ENCODE measurements at regions not wholly inside any gene's neighbourhood (a gene's known extent, or its start where the extent isn't known, plus 50 kb on each side); places are given as distances from the start of the nearest gene placed in this dataset.

GRCh38 chr19:46917002-46917401 is 56.2 kb downstream of the ARHGAP35 start:
- peaks cover 5 to 20% of the 10 kb centered on the region in 2 donors for H3K4me1 ChIP-seq (ENCODE audit: control insufficient read depth in 2 of 2, insufficient read depth in 1 of 2, low read depth in 1 of 2, low read length in 2 of 2)
- no peak overlapping the region for H2AFZ ChIP-seq (ENCODE audit: low read length)
- DNase-seq (ENCODE audit: low spot score) = no peak
- H3K36me3 ChIP-seq (replicated peaks in 1 of 2; ENCODE audit: control insufficient read depth in 2 of 2, insufficient read depth in 2 of 2, low read length in 2 of 2) = peaks cover 28 to 41% of the 10 kb centered on the region in 2 donors
- H3K14ac ChIP-seq (ENCODE audit: low read length) = no peak overlapping the region
- no peak overlapping the region for H2AK5ac ChIP-seq (ENCODE audit: low read depth, low read length)
- peaks cover 3% of the 10 kb centered on the region for H3K79me1 ChIP-seq (ENCODE audit: low read depth, low read length)
- no peaks in the 10 kb centered on the region for H3K27me3 ChIP-seq (ENCODE audit: control insufficient read depth in 3 of 3, insufficient read depth in 3 of 3, low read depth in 1 of 3, low read length in 3 of 3)
- no peak overlapping the region for H2BK5ac ChIP-seq (ENCODE audit: low read length)
- H2BK12ac ChIP-seq (ENCODE audit: low read length) = no peak overlapping the region
- H3K4me3 ChIP-seq (ENCODE audit: low read length in 2 of 2) = no peak overlapping the region
- H3K27ac ChIP-seq (replicated peaks; ENCODE audit: low read length) = no peak overlapping the region
- no peak overlapping the region for H3K18ac ChIP-seq (ENCODE audit: low read length)
- H3K4me2 ChIP-seq (ENCODE audit: insufficient read depth, low read length, poor library complexity, severe bottlenecking) = no peak overlapping the region
- H4K8ac ChIP-seq (ENCODE audit: low read depth, low read length) = no peak overlapping the region
- H3K9me3 ChIP-seq (replicated peaks in 1 of 2; ENCODE audit: control insufficient read depth in 2 of 2, insufficient read depth in 1 of 2, low read depth in 1 of 2, low read length in 2 of 2) = no peaks in the 10 kb centered on the region
- H2BK120ac ChIP-seq (ENCODE audit: low read depth, low read length) = no peak overlapping the region
- H3K4ac ChIP-seq (ENCODE audit: low read length) = no peak overlapping the region
- H3K23ac ChIP-seq (ENCODE audit: low read depth, low read length, poor library complexity) = no peak overlapping the region
- H3K9ac ChIP-seq (ENCODE audit: low read depth, low read length, poor library complexity) = no peak overlapping the region
- no peak overlapping the region for H4K91ac ChIP-seq (ENCODE audit: low read depth, low read length, poor library complexity)
- no CpG with 5 or more reads among the region's 5 CpGs for WGBS, 2 donors (ENCODE audit: extremely low coverage in 2 of 2, insufficient read length in 2 of 2, insufficient replicate concordance in 1 of 2)
- H2BK15ac ChIP-seq (ENCODE audit: low read length) = no peak overlapping the region

DNA sequence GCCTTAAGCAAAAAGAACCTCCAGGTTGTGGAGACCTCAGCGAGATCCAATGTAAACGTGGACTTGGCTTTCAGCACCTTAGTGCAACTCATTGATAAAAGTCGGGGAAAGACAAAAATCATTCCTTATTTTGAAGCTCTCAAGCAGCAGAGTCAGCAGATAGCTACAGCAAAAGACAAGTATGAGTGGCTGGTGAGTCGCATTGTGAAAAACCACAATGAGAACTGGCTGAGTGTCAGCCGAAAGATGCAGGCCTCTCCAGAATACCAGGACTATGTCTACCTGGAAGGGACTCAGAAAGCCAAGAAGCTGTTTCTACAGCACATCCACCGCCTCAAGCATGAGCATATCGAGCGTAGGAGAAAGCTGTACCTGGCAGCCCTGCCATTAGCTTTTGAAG is 58.5 kb downstream of the ARHGAP35 start:
- H2BK5ac ChIP-seq (ENCODE audit: low read length) = no peak overlapping the region
- no peak overlapping the region for H2BK120ac ChIP-seq (ENCODE audit: low read depth, low read length)
- H3K27ac ChIP-seq (replicated peaks; ENCODE audit: low read length) = no peak overlapping the region
- peaks cover 4% of the 10 kb centered on the region for H3K79me1 ChIP-seq (ENCODE audit: low read depth, low read length)
- H3K23ac ChIP-seq (ENCODE audit: low read depth, low read length, poor library complexity) = no peak overlapping the region
- WGBS, 2 donors (ENCODE audit: extremely low coverage in 2 of 2, insufficient read length in 2 of 2, insufficient replicate concordance in 1 of 2) = no CpG with 5 or more reads among the region's 8 CpGs
- H3K4ac ChIP-seq (ENCODE audit: low read length) = no peak overlapping the region
- no peak overlapping the region for H3K14ac ChIP-seq (ENCODE audit: low read length)
- H3K9me3 ChIP-seq (replicated peaks in 1 of 2; ENCODE audit: control insufficient read depth in 2 of 2, insufficient read depth in 1 of 2, low read depth in 1 of 2, low read length in 2 of 2) = no peaks in the 10 kb centered on the region
- H3K4me2 ChIP-seq (ENCODE audit: insufficient read depth, low read length, poor library complexity, severe bottlenecking) = no peak overlapping the region
- H3K18ac ChIP-seq (ENCODE audit: low read length) = no peak overlapping the region
- H4K8ac ChIP-seq (ENCODE audit: low read depth, low read length) = no peak overlapping the region
- H2BK12ac ChIP-seq (ENCODE audit: low read length) = no peak overlapping the region
- no peak overlapping the region for H2BK15ac ChIP-seq (ENCODE audit: low read length)
- no peaks in the 10 kb centered on the region for H3K27me3 ChIP-seq (ENCODE audit: control insufficient read depth in 3 of 3, insufficient read depth in 3 of 3, low read depth in 1 of 3, low read length in 3 of 3)
- no peak overlapping the region for H3K4me3 ChIP-seq (ENCODE audit: low read length in 2 of 2)
- H3K36me3 ChIP-seq (replicated peaks in 1 of 2; ENCODE audit: control insufficient read depth in 2 of 2, insufficient read depth in 2 of 2, low read length in 2 of 2) = peaks cover 32 to 56% of the 10 kb centered on the region in 2 donors
- H3K9ac ChIP-seq (ENCODE audit: low read depth, low read length, poor library complexity) = no peak overlapping the region
- no peak overlapping the region for H2AK5ac ChIP-seq (ENCODE audit: low read depth, low read length)
- no peak overlapping the region for H2AFZ ChIP-seq (ENCODE audit: low read length)
- H4K91ac ChIP-seq (ENCODE audit: low read depth, low read length, poor library complexity) = no peak overlapping the region
- peaks cover 6 to 16% of the 10 kb centered on the region in 2 donors for H3K4me1 ChIP-seq (ENCODE audit: control insufficient read depth in 2 of 2, insufficient read depth in 1 of 2, low read depth in 1 of 2, low read length in 2 of 2)
- DNase-seq (ENCODE audit: low spot score) = no peak

GRCh38 chr19:46920362-46920761 is 59.6 kb downstream of the ARHGAP35 start:
- H2BK15ac ChIP-seq (ENCODE audit: low read length) = no peak overlapping the region

DNA sequence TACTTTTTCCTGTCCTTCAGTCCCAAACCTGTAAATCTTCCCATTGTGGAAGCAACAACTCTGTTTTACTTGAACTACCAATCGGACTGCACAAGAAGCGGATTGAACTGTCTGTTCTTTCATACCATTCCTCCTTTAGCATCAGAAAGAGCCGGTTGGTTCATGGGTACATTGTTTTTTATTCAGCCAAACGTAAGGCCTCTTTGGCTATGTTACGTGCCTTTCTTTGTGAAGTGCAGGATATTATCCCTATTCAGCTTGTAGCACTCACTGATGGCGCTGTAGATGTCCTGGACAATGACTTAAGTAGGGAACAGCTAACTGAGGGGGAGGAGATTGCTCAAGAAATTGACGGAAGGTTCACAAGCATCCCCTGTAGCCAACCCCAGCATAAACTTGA is 60.3 kb downstream of the ARHGAP35 start:
- no CpG with 5 or more reads among the region's 7 CpGs for WGBS, 2 donors (ENCODE audit: extremely low coverage in 2 of 2, insufficient read length in 2 of 2, insufficient replicate concordance in 1 of 2)
- Histone ChIP-seq H2BK120ac (ENCODE audit: low read depth, low read length) (no peak overlapping the region), H3K4me2 (ENCODE audit: insufficient read depth, low read length, poor library complexity, severe bottlenecking) (no peak overlapping the region), H4K8ac (ENCODE audit: low read depth, low read length) (no peak overlapping the region), H3K4ac (ENCODE audit: low read length) (no peak overlapping the region), H3K27me3 (ENCODE audit: control insufficient read depth in 3 of 3, insufficient read depth in 3 of 3, low read depth in 1 of 3, low read length in 3 of 3) (no peaks in the 10 kb centered on the region), H4K91ac (ENCODE audit: low read depth, low read length, poor library complexity) (no peak overlapping the region), H3K9me3 (replicated peaks in 1 of 2; ENCODE audit: control insufficient read depth in 2 of 2, insufficient read depth in 1 of 2, low read depth in 1 of 2, low read length in 2 of 2) (no peaks in the 10 kb centered on the region), H2AK5ac (ENCODE audit: low read depth, low read length) (no peak overlapping the region), H3K27ac (replicated peaks; ENCODE audit: low read length) (no peak overlapping the region), H3K23ac (ENCODE audit: low read depth, low read length, poor library complexity) (no peak overlapping the region), H2AFZ (ENCODE audit: low read length) (no peak overlapping the region), H3K14ac (ENCODE audit: low read length) (no peak overlapping the region), H2BK5ac (ENCODE audit: low read length) (no peak overlapping the region), H2BK15ac (ENCODE audit: low read length) (no peak overlapping the region), H3K79me1 (ENCODE audit: low read depth, low read length) (peaks cover 5% of the 10 kb centered on the region), H3K18ac (ENCODE audit: low read length) (no peak overlapping the region), H3K4me3 (ENCODE audit: low read length in 2 of 2) (no peak overlapping the region), H3K36me3 (replicated peaks in 1 of 2; ENCODE audit: control insufficient read depth in 2 of 2, insufficient read depth in 2 of 2, low read length in 2 of 2) (peaks cover 32 to 67% of the 10 kb centered on the region in 2 donors), H2BK12ac (ENCODE audit: low read length) (no peak overlapping the region), H3K9ac (ENCODE audit: low read depth, low read length, poor library complexity) (no peak overlapping the region), H3K4me1 (ENCODE audit: control insufficient read depth in 2 of 2, insufficient read depth in 1 of 2, low read depth in 1 of 2, low read length in 2 of 2) (peaks cover 12 to 20% of the 10 kb centered on the region in 2 donors)
- no peak for DNase-seq (ENCODE audit: low spot score)

More at GRCh38 chr19:46920362-46920761, 59.6 kb downstream of the ARHGAP35 start:
- Histone ChIP-seq H3K9me3 (replicated peaks in 1 of 2; ENCODE audit: control insufficient read depth in 2 of 2, insufficient read depth in 1 of 2, low read depth in 1 of 2, low read length in 2 of 2) (no peaks in the 10 kb centered on the region), H3K9ac (ENCODE audit: low read depth, low read length, poor library complexity) (no peak overlapping the region), H3K4me2 (ENCODE audit: insufficient read depth, low read length, poor library complexity, severe bottlenecking) (no peak overlapping the region), H3K4me3 (ENCODE audit: low read length in 2 of 2) (no peak overlapping the region), H2BK5ac (ENCODE audit: low read length) (no peak overlapping the region), H3K4ac (ENCODE audit: low read length) (no peak overlapping the region), H3K27me3 (ENCODE audit: control insufficient read depth in 3 of 3, insufficient read depth in 3 of 3, low read depth in 1 of 3, low read length in 3 of 3) (no peaks in the 10 kb centered on the region), H3K27ac (replicated peaks; ENCODE audit: low read length) (no peak overlapping the region), H4K91ac (ENCODE audit: low read depth, low read length, poor library complexity) (no peak overlapping the region), H2AFZ (ENCODE audit: low read length) (no peak overlapping the region), H3K4me1 (ENCODE audit: control insufficient read depth in 2 of 2, insufficient read depth in 1 of 2, low read depth in 1 of 2, low read length in 2 of 2) (peaks cover 5 to 16% of the 10 kb centered on the region in 2 donors), H3K79me1 (ENCODE audit: low read depth, low read length) (peaks cover 5% of the 10 kb centered on the region), H3K14ac (ENCODE audit: low read length) (no peak overlapping the region), H3K18ac (ENCODE audit: low read length) (no peak overlapping the region), H2BK12ac (ENCODE audit: low read length) (no peak overlapping the region), H2AK5ac (ENCODE audit: low read depth, low read length) (no peak overlapping the region), H3K36me3 (replicated peaks in 1 of 2; ENCODE audit: control insufficient read depth in 2 of 2, insufficient read depth in 2 of 2, low read length in 2 of 2) (peaks cover 32 to 67% of the 10 kb centered on the region in 2 donors), H3K23ac (ENCODE audit: low read depth, low read length, poor library complexity) (no peak overlapping the region), H4K8ac (ENCODE audit: low read depth, low read length) (no peak overlapping the region), H2BK120ac (ENCODE audit: low read depth, low read length) (no peak overlapping the region)
- DNase-seq (ENCODE audit: low spot score) = no peak
- no CpG with 5 or more reads among the region's 14 CpGs for WGBS, 2 donors (ENCODE audit: extremely low coverage in 2 of 2, insufficient read length in 2 of 2, insufficient replicate concordance in 1 of 2)
